Breast epithelium (tissue), 3 donors: ENCODE measurements at regions not wholly inside any gene's neighbourhood (a gene's known extent, or its start where the extent isn't known, plus 50 kb on each side); places are given as distances from the start of the nearest gene placed in this dataset.

Experiments
- CTCF ChIP-seq, 3 donors: fragments of 450-650 bp; IDR thresholded peaks; one replicate each; pipeline ENCODE4 v1.5.1; 2016 to 2017; ENCODE audit warnings: antibody characterized with exemption in 3 of 3, mild to moderate bottlenecking in 3 of 3, moderate library complexity in 3 of 3
- POLR2AphosphoS5 ChIP-seq, 3 donors: sonication (generic); formaldehyde crosslinking; IDR thresholded peaks; one replicate each; pipeline ENCODE4 v1.6.1; 2017; ENCODE audit warnings: antibody characterized with exemption in 3 of 3

- TF ChIP-seq POLR2AphosphoS5 (IDR thresholded peaks at IDR 0.05) (no peak), CTCF (IDR thresholded peaks at IDR 0.05) (no peak)
These were observed 1007.7 kb upstream of the SEMA6D start for GRCh38 chr15:46709460-46710083.
